OCI-LY1 (cell line): ENCODE measurements at regions not wholly inside any gene's neighbourhood (a gene's known extent, or its start where the extent isn't known, plus 50 kb on each side); places are given as distances from the start of the nearest gene placed in this dataset.

ENCODE experiments used
- H2AFZ ChIP-seq: fragments of 200-600 bp; sonication (generic), shearing (Covaris generic); 2 replicates; pipeline ENCODE4 v1.6.0; 2014; ENCODE audit warnings: antibody characterized with exemption, mild to moderate bottlenecking, low read length
- H3F3A ChIP-seq: fragments of 200-600 bp; sonication (generic), shearing (Covaris generic); 2 replicates; pipeline ENCODE4 v1.6.0; 2014; ENCODE audit warnings: mild to moderate bottlenecking, antibody characterized with exemption, low read length, moderate library complexity; ENCODE audit not compliant: insufficient read depth
- H3K27ac ChIP-seq: fragments of 200-600 bp; sonication (generic); 2 replicates; pipeline ENCODE4 v1.5.1; 2014; ENCODE audit warnings: low read length, mixed run types, mild to moderate bottlenecking, low read depth; ENCODE audit not compliant: poor library complexity, severe bottlenecking
- H3K27me3 ChIP-seq: fragments of 200-600 bp; sonication (generic); 2 replicates; pipeline ENCODE4 v1.6.0; 2014; ENCODE audit warnings: antibody characterized with exemption, mild to moderate bottlenecking, low read length, moderate library complexity; ENCODE audit not compliant: insufficient read depth
- H3K36me3 ChIP-seq: fragments of 200-600 bp; sonication (generic); 2 replicates; pipeline ENCODE4 v1.6.1; 2014; ENCODE audit warnings: mild to moderate bottlenecking, antibody characterized with exemption, low read length, moderate library complexity, mixed read lengths; ENCODE audit not compliant: insufficient read depth
- H3K4me1 ChIP-seq: fragments of 200-600 bp; sonication (generic); 2 replicates; pipeline ENCODE4 v1.5.1; 2014; ENCODE audit warnings: mild to moderate bottlenecking, low read length, moderate library complexity; ENCODE audit not compliant: insufficient read depth, severe bottlenecking
- H3K4me2 ChIP-seq: fragments of 200-600 bp; sonication (generic), shearing (Covaris generic); 2 replicates; pipeline ENCODE4 v1.6.1; 2014; ENCODE audit warnings: low read length
- H3K4me3 ChIP-seq: fragments of 200-600 bp; sonication (generic); 2 replicates; pipeline ENCODE4 v1.5.1; 2014; ENCODE audit warnings: low read length, low read depth, mild to moderate bottlenecking, mixed read lengths; ENCODE audit not compliant: poor library complexity, severe bottlenecking
- H3K79me2 ChIP-seq: fragments of 200-600 bp; shearing (Covaris generic); 2 replicates; pipeline ENCODE4 v1.6.1; 2016; ENCODE audit warnings: mixed run types, low read length, mixed read lengths; ENCODE audit not compliant: insufficient read depth
- H3K9ac ChIP-seq: fragments of 200-600 bp; sonication (generic), shearing (Covaris generic); 2 replicates; pipeline ENCODE4 v1.6.1; 2014; ENCODE audit warnings: mild to moderate bottlenecking, low read length, mixed read lengths
- H3K9me2 ChIP-seq: fragments of 200-600 bp; sonication (generic), shearing (Covaris generic); 2 replicates; pipeline ENCODE4 v1.6.1; 2014; ENCODE audit warnings: low read depth, mild to moderate bottlenecking, low read length, mixed read lengths
- H3K9me3 ChIP-seq: fragments of 200-600 bp; shearing (Covaris generic); 2 replicates; pipeline ENCODE4 v1.6.1; 2014; ENCODE audit warnings: low read length, mixed read lengths
- H4K20me1 ChIP-seq: fragments of 200-600 bp; sonication (generic), shearing (Covaris generic); 2 replicates; pipeline ENCODE4 v1.6.0; 2016; ENCODE audit warnings: mild to moderate bottlenecking, low read length; ENCODE audit not compliant: insufficient read depth
- EZH2 ChIP-seq: fragments of 200-600 bp; sonication (generic), shearing (Covaris generic); IDR thresholded peaks from 2 replicates; pipeline ENCODE4 v1.8.0; 2017; ENCODE audit warnings: borderline replicate concordance, mixed run types, mild to moderate bottlenecking, antibody characterized with exemption, low read length, moderate library complexity, mixed read lengths
- TF ChIP-seq, protein P1 (sequence below): fragments of 200-600 bp; sonication (generic), shearing (Covaris generic); IDR thresholded peaks from 2 replicates; pipeline ENCODE4 v1.5.1; 2017; ENCODE audit warnings: mild to moderate bottlenecking, antibody characterized with exemption, low read length, moderate library complexity, mixed read lengths

- H3K9ac ChIP-seq: no peak overlapping the region
- H3K36me3 ChIP-seq: no peaks in the 10 kb centered on the region
- H3K9me2 ChIP-seq: no peaks in the 10 kb centered on the region
- H3K27ac ChIP-seq: no peak overlapping the region
- no peak overlapping the region for H3K4me2 ChIP-seq
- H3K9me3 ChIP-seq: no peaks in the 10 kb centered on the region
- TF ChIP-seq, protein P1, sequence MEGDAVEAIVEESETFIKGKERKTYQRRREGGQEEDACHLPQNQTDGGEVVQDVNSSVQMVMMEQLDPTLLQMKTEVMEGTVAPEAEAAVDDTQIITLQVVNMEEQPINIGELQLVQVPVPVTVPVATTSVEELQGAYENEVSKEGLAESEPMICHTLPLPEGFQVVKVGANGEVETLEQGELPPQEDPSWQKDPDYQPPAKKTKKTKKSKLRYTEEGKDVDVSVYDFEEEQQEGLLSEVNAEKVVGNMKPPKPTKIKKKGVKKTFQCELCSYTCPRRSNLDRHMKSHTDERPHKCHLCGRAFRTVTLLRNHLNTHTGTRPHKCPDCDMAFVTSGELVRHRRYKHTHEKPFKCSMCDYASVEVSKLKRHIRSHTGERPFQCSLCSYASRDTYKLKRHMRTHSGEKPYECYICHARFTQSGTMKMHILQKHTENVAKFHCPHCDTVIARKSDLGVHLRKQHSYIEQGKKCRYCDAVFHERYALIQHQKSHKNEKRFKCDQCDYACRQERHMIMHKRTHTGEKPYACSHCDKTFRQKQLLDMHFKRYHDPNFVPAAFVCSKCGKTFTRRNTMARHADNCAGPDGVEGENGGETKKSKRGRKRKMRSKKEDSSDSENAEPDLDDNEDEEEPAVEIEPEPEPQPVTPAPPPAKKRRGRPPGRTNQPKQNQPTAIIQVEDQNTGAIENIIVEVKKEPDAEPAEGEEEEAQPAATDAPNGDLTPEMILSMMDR: no peak
- TF ChIP-seq EZH2: no peak
- H3K4me3 ChIP-seq: no peak overlapping the region
- no peak overlapping the region for H2AFZ ChIP-seq
- H3K27me3 ChIP-seq: no peaks in the 10 kb centered on the region
- H3K4me1 ChIP-seq: no peaks in the 10 kb centered on the region
- H3K79me2 ChIP-seq: no peaks in the 10 kb centered on the region
- H3F3A ChIP-seq: no peaks in the 10 kb centered on the region
- no peaks in the 10 kb centered on the region for H4K20me1 ChIP-seq
Observed at GRCh38 chr3:165446555-165446954, 250.4 kb upstream of the SLITRK3 start.

DNA sequence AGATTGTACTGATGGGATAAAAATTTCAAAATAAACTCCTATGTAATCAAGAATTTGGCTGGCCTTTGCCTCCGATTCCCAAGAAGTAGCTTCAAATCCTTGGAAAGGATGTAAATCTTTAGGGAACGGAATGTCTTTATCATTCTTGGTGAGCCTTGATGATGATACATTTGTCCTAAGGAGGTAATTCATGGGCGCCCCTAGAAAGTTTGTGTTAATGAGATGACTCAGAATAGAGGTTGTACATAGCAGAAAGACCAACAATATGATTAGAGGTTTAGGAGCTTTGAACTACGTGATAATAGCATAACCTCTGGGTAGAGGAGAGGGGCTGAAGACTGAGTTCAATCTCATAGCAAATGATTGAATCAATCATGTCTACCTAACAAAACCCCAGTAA is 248.6 kb upstream of the SLITRK3 start:
- Histone ChIP-seq H3K4me1 (no peaks in the 10 kb centered on the region), H3F3A (no peaks in the 10 kb centered on the region)

GRCh38 chr3:165443664-165444063 is 247.5 kb upstream of the SLITRK3 start:
- Histone ChIP-seq H3K4me2 (no peak overlapping the region), H3K27ac (no peak overlapping the region), H3K36me3 (no peaks in the 10 kb centered on the region), H3K9ac (no peak overlapping the region), H3K9me2 (peaks cover 5% of the 10 kb centered on the region; the same call in 1 of the 2 replicates), H3K79me2 (no peaks in the 10 kb centered on the region), H3F3A (no peaks in the 10 kb centered on the region), H3K9me3 (no peaks in the 10 kb centered on the region), H3K4me1 (no peaks in the 10 kb centered on the region), H2AFZ (no peak overlapping the region), H4K20me1 (no peaks in the 10 kb centered on the region), H3K27me3 (no peaks in the 10 kb centered on the region), H3K4me3 (no peak overlapping the region)
- TF ChIP-seq, protein P1: no peak
- no peak for TF ChIP-seq EZH2

More for the DNA sequence above, 248.6 kb upstream of the SLITRK3 start:
- H3K9ac ChIP-seq: no peak overlapping the region
- no peak overlapping the region for H3K27ac ChIP-seq
- H3K4me3 ChIP-seq: no peak overlapping the region
- peaks cover 5% of the 10 kb centered on the region; the same call in 1 of the 2 replicates for H3K9me2 ChIP-seq
- no peak overlapping the region for H3K4me2 ChIP-seq
- no peaks in the 10 kb centered on the region for H3K27me3 ChIP-seq
- no peaks in the 10 kb centered on the region for H3K79me2 ChIP-seq
- no peak overlapping the region for H2AFZ ChIP-seq
- TF ChIP-seq, protein P1: no peak
- TF ChIP-seq EZH2: no peak
- no peaks in the 10 kb centered on the region for H3K36me3 ChIP-seq
- H4K20me1 ChIP-seq: no peaks in the 10 kb centered on the region
- no peaks in the 10 kb centered on the region for H3K9me3 ChIP-seq
